K562 (cell line): ENCODE measurements at regions not wholly inside any gene's neighbourhood (a gene's known extent, or its start where the extent isn't known, plus 50 kb on each side); places are given as distances from the start of the nearest gene placed in this dataset.
A peak's percentile ranks its signal among the peaks of the same experiment; 100 is the strongest.

Experiments
- ATAC-seq: fragments of 200-7000 bp; cut with Tn5 transposase; 3 replicates; pipeline ENCODE4 v1.9.1; 2020; ENCODE audit warnings: moderate library complexity
- BruUV-seq: library from RNA; stranded (reverse); fragments of 400-500 nt; replicated peaks from 2 replicates; lab custom pipeline; 2021; lab: Mats Ljungman, UMichigan
- CTCF ChIA-PET: fragments of 300-600 bp; formaldehyde crosslinking; extraction: SDS; loops from one replicate; lab custom pipeline; 2021; ENCODE audit warnings: low intra/inter-chr PET ratio; lab: Yijun Ruan, JAX
- POLR2A ChIA-PET: fragments of 300-600, 350-650 bp; sonication (Branson Sonifier 250); formaldehyde crosslinking; extraction: SDS; loops from one replicate; lab custom pipeline; 2021; ENCODE audit warnings: antibody characterized with exemption, inconsistent platforms; lab: Yijun Ruan, JAX
- DNase-seq, 4 experiments: peaks; one replicate each; pipeline versions ENCODE4 v3.0.0 to v3.0.0-alpha.2; 2011 to 2018; ENCODE audit warnings: low spot score in 3 of 4, mixed read lengths in 3 of 4; ENCODE audit errors: extremely low read depth in 1 of 4
- FAIRE-seq: peaks from 2 replicates; lab custom pipeline; 2011; peaks lifted over from hg19 to GRCh38; lab: Jason Lieb, UNC
- H2AFZ ChIP-seq: 2 replicates; pipeline ENCODE4 v1.6.0; 2011; ENCODE audit warnings: low read depth, low read length, control low read depth, inconsistent platforms
- H3K27ac ChIP-seq: fragments of 200-600 bp; 3 replicates; pipeline ENCODE4 v1.8.0; 2011; ENCODE audit warnings: low read depth, mild to moderate bottlenecking, control low read depth, inconsistent platforms, low read length, moderate library complexity, mixed read lengths; ENCODE audit errors: extremely low read depth
- H3K27me3 ChIP-seq, 2 experiments: fragments of 300-600 bp in 1 of 2; 2 replicates in 1 of 2; 3 replicates in 1 of 2; pipeline versions ENCODE4 v1.6.0 to v1.8.0; 2011; ENCODE audit warnings: inconsistent platforms in 2 of 2, low read length in 2 of 2, mild to moderate bottlenecking in 1 of 2, mixed read lengths in 1 of 2, moderate library complexity in 1 of 2; ENCODE audit not compliant: control insufficient read depth in 2 of 2, insufficient read depth in 2 of 2
- H3K36me3 ChIP-seq: fragments of 300-600 bp; 3 replicates; pipeline ENCODE4 v1.8.0; 2011; ENCODE audit warnings: mild to moderate bottlenecking, low read length, inconsistent platforms; ENCODE audit not compliant: control insufficient read depth, insufficient read depth
- H3K4me1 ChIP-seq, 2 experiments: fragments of 200-600 bp in 1 of 2; replicated peaks in 1 of 2; 2 replicates in 1 of 2; 3 replicates in 1 of 2; pipeline versions ENCODE4 v1.5.1 to v1.8.0; 2011; ENCODE audit warnings: inconsistent platforms in 2 of 2, low read length in 2 of 2, mild to moderate bottlenecking in 1 of 2, mixed read lengths in 1 of 2, moderate library complexity in 1 of 2; ENCODE audit not compliant: control insufficient read depth in 2 of 2, insufficient read depth in 2 of 2
- H3K4me2 ChIP-seq: 2 replicates; pipeline ENCODE4 v1.6.1; 2011; ENCODE audit warnings: low read length, control low read depth, inconsistent platforms, mixed read lengths; ENCODE audit not compliant: insufficient read depth
- H3K4me3 ChIP-seq: fragments of 200-600 bp; sonication (generic), shearing (Covaris generic); 2 replicates; pipeline ENCODE4 v1.5.1; 2016; ENCODE audit warnings: control low read depth, inconsistent platforms
- H3K79me2 ChIP-seq: fragments of 200-600 bp; 3 replicates; pipeline ENCODE4 v1.8.0; 2011; ENCODE audit warnings: low read length, inconsistent platforms; ENCODE audit not compliant: control insufficient read depth, insufficient read depth
- H3K9ac ChIP-seq, 2 experiments: 2 replicates each; pipeline versions ENCODE4 v1.6.0 to v1.6.1; 2011; ENCODE audit warnings: low read depth in 2 of 2, low read length in 2 of 2, control low read depth in 1 of 2, inconsistent platforms in 1 of 2, mild to moderate bottlenecking in 1 of 2, mixed read lengths in 1 of 2; ENCODE audit not compliant: insufficient read depth in 1 of 2
- H3K9me1 ChIP-seq: one replicate; pipeline ENCODE4 v1.6.0; 2011; ENCODE audit warnings: inconsistent platforms, mild to moderate bottlenecking, low read length, moderate library complexity; ENCODE audit not compliant: control insufficient read depth, insufficient read depth
- H3K9me3 ChIP-seq: replicated peaks from 2 replicates; pipeline ENCODE4 v1.5.1; 2011; ENCODE audit warnings: low read depth, low read length, inconsistent platforms; ENCODE audit not compliant: control insufficient read depth, insufficient read depth
- H4K20me1 ChIP-seq: replicated peaks from 2 replicates; pipeline ENCODE4 v1.6.1; 2011; ENCODE audit warnings: low read length, inconsistent platforms, mixed read lengths; ENCODE audit not compliant: control insufficient read depth, insufficient read depth
- CUX1 ChIP-seq: fragments of 200-800 bp; sonication (Bioruptor generic); IDR thresholded peaks from 2 replicates; pipeline ENCODE4 v1.6.1; 2016; ENCODE audit warnings: missing genetic modification characterization, missing compliant biosample characterization
- HDAC3 ChIP-seq: fragments of 450-650 bp; IDR thresholded peaks from 2 replicates; pipeline ENCODE4 v1.6.1; 2018; ENCODE audit warnings: borderline replicate concordance, mild to moderate bottlenecking, moderate library complexity; ENCODE audit not compliant: partially characterized antibody
- NFIX ChIP-seq: fragments of 250-450 bp; sonication (Bioruptor Pico); IDR thresholded peaks from 2 replicates; pipeline ENCODE4 v1.4.0; 2020; ENCODE audit warnings: low read depth, mild to moderate bottlenecking, moderate library complexity
- NFYB ChIP-seq: IDR thresholded peaks from 2 replicates; pipeline ENCODE4 v1.6.1; 2011; ENCODE audit warnings: mild to moderate bottlenecking, moderate library complexity; ENCODE audit not compliant: insufficient read length; ENCODE audit errors: extremely low read depth
- RB1 ChIP-seq: fragments of 450-650 bp; IDR thresholded peaks from 2 replicates; pipeline ENCODE4 v1.6.1; 2017; ENCODE audit warnings: low read depth, mild to moderate bottlenecking
- REST ChIP-seq, 2 experiments: fragments of 450-650 bp; formaldehyde crosslinking in 1 of 2; IDR thresholded peaks; 2 replicates each; pipeline versions ENCODE4 v1.4.0 to v1.6.1; 2014 to 2020; ENCODE audit warnings: mild to moderate bottlenecking in 2 of 2, borderline replicate concordance in 1 of 2, low read depth in 1 of 2
- ZNF830 ChIP-seq: fragments of 250-450 bp; sonication (Bioruptor Pico); IDR thresholded peaks from 2 replicates; pipeline ENCODE4 v1.5.0; 2021; ENCODE audit warnings: mild to moderate bottlenecking
- WGBS: fragments of 100-300 bp; shearing (Covaris generic); methylation state at CpG from one replicate; pipeline ENCODE4 v1.1.6; 2016; ENCODE audit warnings: low coverage, mixed read lengths; ENCODE audit not compliant: insufficient coverage; ENCODE audit errors: missing lambda C conversion rate; 5-methylcytosine and 5-hydroxymethylcytosine counted together
- in situ Hi-C: fragments of 300-500 bp; cut with MboI; formaldehyde crosslinking; loops from 4 replicates; pipeline ENCODE4 v1.15.0; 2018; ENCODE audit warnings: inconsistent platforms, mixed read lengths
- intact Hi-C: fragments of 100-400 bp; cut with micrococcal nuclease; formaldehyde crosslinking; loops from 2 replicates; pipeline ENCODE4 v1.14.2; 2022

- no peak for FAIRE-seq
- CTCF ChIA-PET, result no interaction called here
- TF ChIP-seq NFYB, result peak; percentile 29
- no peak for TF ChIP-seq HDAC3
- TF ChIP-seq ZNF830 (CRISPR knock-in tag), result no peak
- no peak for TF ChIP-seq REST (IDR thresholded peaks at IDR 0.05; ENCODE audit: borderline replicate concordance)
- no peak for TF ChIP-seq REST (CRISPR knock-in tag; IDR thresholded peaks at IDR 0.05; ENCODE audit: low read depth)
- TF ChIP-seq CUX1 (CRISPR knock-in tag), result no peak
- no peak for TF ChIP-seq NFIX (CRISPR knock-in tag)
- no peak for TF ChIP-seq RB1
Observed at GRCh38 chr1:22383526-22384294, 67.9 kb upstream of the ZBTB40 start.

More at GRCh38 chr1:22383526-22384294, 67.9 kb upstream of the ZBTB40 start:
- ATAC-seq, result peak; percentile 79
- DNase-seq, result peak in 3 of 4 experiments; percentile 66 to 71 (median 68)
- POLR2A ChIA-PET, result interaction anchor here (0.6 kb wide), 1 partner anchor 250 kb away, joined by 3 read pairs; no protein-coding TSS in a partner anchor
- Histone ChIP-seq H3K36me3 (no peaks in the 10 kb centered on the region), H3K9me1 (peaks cover 4% of the 10 kb centered on the region), H3K4me1 (peaks cover 0 to 7% of the 10 kb centered on the region in 2 experiments; a peak in 1 of 5 replicates), H3K9me3 (no peaks in the 10 kb centered on the region), H3K4me2 (no peak overlapping the region), H3K79me2 (no peaks in the 10 kb centered on the region), H3K27ac (no peak overlapping the region), H3K27me3 (peaks cover 44 to 64% of the 10 kb centered on the region in 2 experiments), H2AFZ (no peak overlapping the region), H3K9ac (no peak overlapping the region), H3K4me3 (no peak overlapping the region), H4K20me1 (peaks cover 11% of the 10 kb centered on the region; the same call in 1 of the 2 replicates)
- WGBS, result 5% methylated on average over 22 of the region's 22 CpGs
- intact Hi-C loops (no loop called here), in situ Hi-C loops (no loop called here)
- BruUV-seq, result no TSS peak
